ENCODE measurements at regions not wholly inside any gene's neighbourhood (a gene's known extent, or its start where the extent isn't known, plus 50 kb on each side); places are given as distances from the start of the nearest gene placed in this dataset.

- WGBS (ENCODE audit: insufficient coverage): 67% methylated on average over 3 of the region's 3 CpGs
- H3K9me3 Mint-ChIP-seq: peaks cover 3 to 11% (median 7%) of the 10 kb centered on the region in 7 donors
- no peak for TF ChIP-seq CTCF (IDR thresholded peaks at IDR 0.05)
Measured at GRCh38 chr4:7131498-7132031, 60.8 kb upstream of the SORCS2 start.

GRCh38 chr4:7130621-7131211 is 61.6 kb upstream of the SORCS2 start:
- peaks cover 3 to 11% (median 7%) of the 10 kb centered on the region in 7 donors for H3K9me3 Mint-ChIP-seq
- H3K4me1 Mint-ChIP-seq: no peaks in the 10 kb centered on the region
- WGBS (ENCODE audit: insufficient coverage): 97% methylated on average over 5 of the region's 5 CpGs

More at GRCh38 chr4:7131498-7132031, 60.8 kb upstream of the SORCS2 start:
- H3K27ac ChIP-seq (ENCODE audit: low read depth in 1 of 2, low read length in 2 of 2): no peak overlapping the region
- intact Hi-C loops (cut with micrococcal nuclease): no loop called here
- Mint-ChIP-seq H3K36me3 (no peaks in the 10 kb centered on the region), H3K4me1 (no peaks in the 10 kb centered on the region), H3K27me3 (ENCODE audit: low read depth in 3 of 3) (peaks cover 0 to 5% (median 5%) of the 10 kb centered on the region in 3 donors), H3K4me3 (no peak overlapping the region), H3K27ac (no peak overlapping the region)
- no peak overlapping the region for H3K4me3 ChIP-seq (replicated peaks in 1 of 3; ENCODE audit: low read depth in 2 of 3, low read length in 3 of 3)
- no peak for DNase-seq
- no peaks in the 10 kb centered on the region for H4K20me1 ChIP-seq (ENCODE audit: insufficient read depth, low read length)
- peaks cover 7 to 8% of the 10 kb centered on the region in 2 donors for H3K9me3 ChIP-seq (replicated peaks in 1 of 2; ENCODE audit: control insufficient read depth in 1 of 2, insufficient read depth in 1 of 2, low read length in 2 of 2)
- no peaks in the 10 kb centered on the region for H3K36me3 ChIP-seq (replicated peaks in 1 of 2; ENCODE audit: control insufficient read depth in 1 of 2, insufficient read depth in 2 of 2, low read length in 2 of 2)
- no peaks in the 10 kb centered on the region for H3K27me3 ChIP-seq (ENCODE audit: control insufficient read depth in 2 of 2, insufficient read depth in 2 of 2, low read length in 2 of 2)
- no peak overlapping the region for H3K9ac ChIP-seq (ENCODE audit: insufficient read depth, low read length, poor library complexity, severe bottlenecking)
- no peak overlapping the region for H2AFZ ChIP-seq (ENCODE audit: insufficient read depth, low read depth, low read length, poor library complexity, severe bottlenecking)
- H3K4me2 ChIP-seq (replicated peaks; ENCODE audit: extremely low read depth, low read length, poor library complexity, severe bottlenecking): no peak overlapping the region
- H3K79me2 ChIP-seq (ENCODE audit: insufficient read depth, low read length): no peaks in the 10 kb centered on the region
- no peaks in the 10 kb centered on the region for H3K4me1 ChIP-seq (ENCODE audit: control insufficient read depth in 1 of 2, insufficient read depth in 2 of 2, low read length in 2 of 2)

More at GRCh38 chr4:7130621-7131211, 61.6 kb upstream of the SORCS2 start:
- H3K79me2 ChIP-seq (ENCODE audit: insufficient read depth, low read length): no peaks in the 10 kb centered on the region
- no peak overlapping the region for H3K27ac ChIP-seq (ENCODE audit: low read depth in 1 of 2, low read length in 2 of 2)
- no peak for DNase-seq
- no peaks in the 10 kb centered on the region for H3K36me3 ChIP-seq (replicated peaks in 1 of 2; ENCODE audit: control insufficient read depth in 1 of 2, insufficient read depth in 2 of 2, low read length in 2 of 2)
- no peak for TF ChIP-seq CTCF (IDR thresholded peaks at IDR 0.05)
- no peak overlapping the region for H2AFZ ChIP-seq (ENCODE audit: insufficient read depth, low read depth, low read length, poor library complexity, severe bottlenecking)
- no peaks in the 10 kb centered on the region for H3K36me3 Mint-ChIP-seq
- no peaks in the 10 kb centered on the region for H4K20me1 ChIP-seq (ENCODE audit: insufficient read depth, low read length)
- H3K4me1 ChIP-seq (ENCODE audit: control insufficient read depth in 1 of 2, insufficient read depth in 2 of 2, low read length in 2 of 2): no peaks in the 10 kb centered on the region
- H3K4me3 ChIP-seq (replicated peaks in 1 of 3; ENCODE audit: low read depth in 2 of 3, low read length in 3 of 3): no peak overlapping the region
- intact Hi-C loops (cut with micrococcal nuclease): no loop called here
- peaks cover 7 to 8% of the 10 kb centered on the region in 2 donors for H3K9me3 ChIP-seq (replicated peaks in 1 of 2; ENCODE audit: control insufficient read depth in 1 of 2, insufficient read depth in 1 of 2, low read length in 2 of 2)
- no peak overlapping the region for H3K27ac Mint-ChIP-seq
- peaks cover 0 to 5% (median 5%) of the 10 kb centered on the region in 3 donors for H3K27me3 Mint-ChIP-seq (ENCODE audit: low read depth in 3 of 3)
- H3K27me3 ChIP-seq (ENCODE audit: control insufficient read depth in 2 of 2, insufficient read depth in 2 of 2, low read length in 2 of 2): no peaks in the 10 kb centered on the region
- H3K9ac ChIP-seq (ENCODE audit: insufficient read depth, low read length, poor library complexity, severe bottlenecking): no peak overlapping the region
- no peak overlapping the region for H3K4me3 Mint-ChIP-seq
- no peak overlapping the region for H3K4me2 ChIP-seq (replicated peaks; ENCODE audit: extremely low read depth, low read length, poor library complexity, severe bottlenecking)
